GM18505 (cell line): ENCODE measurements at regions not wholly inside any gene's neighbourhood (a gene's known extent, or its start where the extent isn't known, plus 50 kb on each side); places are given as distances from the start of the nearest gene placed in this dataset.

Source experiments
- ATAC-seq: cut with Tn5 transposase; IDR thresholded peaks from one replicate; pipeline ENCODE4 v1.9.1; 2021; ENCODE audit not compliant: unreplicated experiment
- POLR2A ChIP-seq: IDR thresholded peaks from 4 replicates; pipeline ENCODE4 v1.6.1; 2011; ENCODE audit warnings: borderline replicate concordance; ENCODE audit not compliant: insufficient read depth, insufficient read length; ENCODE audit errors: extremely low read depth

DNA sequence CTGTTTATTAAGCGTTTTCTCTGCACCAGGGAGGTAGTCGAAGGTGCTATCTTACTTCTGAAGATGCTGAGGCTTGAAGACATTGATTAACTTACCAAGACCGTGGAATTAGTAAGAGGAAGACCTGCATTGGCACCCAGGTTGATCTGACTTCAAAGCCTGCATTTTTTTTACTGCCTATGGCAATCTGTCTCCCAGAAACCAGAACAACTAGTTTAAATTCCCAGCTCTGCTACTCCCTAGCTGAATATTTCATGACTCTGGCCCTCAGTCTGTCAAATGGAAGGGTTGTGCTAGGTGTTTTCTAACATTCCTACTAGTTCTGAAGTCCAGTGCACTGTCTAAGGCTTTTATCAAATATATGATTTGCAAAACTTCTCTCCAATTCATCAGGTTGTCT lies 52.0 kb upstream of the GRAMD1B start:
- no peak for ATAC-seq
- TF ChIP-seq POLR2A = no peak

DNA sequence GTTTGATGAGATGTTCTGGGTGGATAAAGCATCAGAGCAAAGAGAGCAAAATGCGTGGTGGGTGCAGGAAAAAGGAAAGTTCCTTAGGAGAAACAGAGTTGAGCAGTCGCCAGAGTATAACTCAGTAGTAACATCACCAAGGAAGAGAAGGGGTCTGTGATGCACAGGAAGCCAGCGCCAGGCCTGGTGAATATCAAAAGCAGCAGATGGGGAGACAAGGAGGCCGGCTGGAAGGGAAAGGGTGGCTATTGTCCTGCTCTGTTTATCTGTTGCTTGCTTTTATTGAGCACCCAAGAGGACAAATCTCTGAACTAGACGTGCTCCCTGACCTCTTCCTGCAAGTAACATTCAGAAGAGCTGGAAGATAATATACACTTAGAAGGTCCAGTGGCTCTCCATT lies 52.7 kb upstream of the GRAMD1B start:
- ATAC-seq = no peak
- no peak for TF ChIP-seq POLR2A

DNA sequence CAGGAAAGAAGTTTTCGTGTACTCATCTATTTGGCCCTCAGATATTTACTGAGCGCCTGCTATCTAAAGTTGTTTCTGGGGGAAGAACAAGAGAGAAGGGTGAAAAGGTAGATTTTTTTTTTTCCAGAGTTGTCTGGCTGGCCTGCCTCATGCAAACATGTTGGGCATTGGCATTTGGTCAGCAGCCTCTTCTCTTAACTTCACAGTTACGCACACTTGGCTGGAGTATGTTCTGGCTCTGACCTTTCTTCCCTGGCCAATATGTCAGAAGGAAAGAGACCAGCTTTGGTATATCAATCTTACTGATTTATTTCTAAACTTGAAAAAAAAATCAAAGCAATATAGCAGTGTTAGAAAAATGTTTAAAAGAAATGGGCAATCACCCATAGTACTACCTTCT lies 54.2 kb upstream of the GRAMD1B start:
- TF ChIP-seq POLR2A = no peak
- ATAC-seq = no peak

DNA sequence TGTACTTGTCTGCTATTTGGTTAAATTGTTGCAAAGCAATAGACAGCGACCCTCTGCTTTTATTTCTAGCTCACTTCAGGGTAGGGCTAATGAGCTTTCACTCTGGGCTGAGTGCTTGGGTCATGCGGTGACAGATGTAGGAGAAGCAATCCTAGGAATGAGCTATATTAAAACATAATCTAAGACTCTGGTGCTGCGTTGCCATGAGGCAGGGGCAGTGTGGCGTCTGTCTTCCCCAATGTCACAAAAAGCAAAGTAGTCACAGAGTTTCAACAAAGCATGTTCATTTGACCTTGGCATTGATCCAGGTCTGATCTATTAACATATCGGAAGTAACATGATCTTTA lies 55.5 kb upstream of the GRAMD1B start:
- ATAC-seq = no peak
- no peak for TF ChIP-seq POLR2A

DNA sequence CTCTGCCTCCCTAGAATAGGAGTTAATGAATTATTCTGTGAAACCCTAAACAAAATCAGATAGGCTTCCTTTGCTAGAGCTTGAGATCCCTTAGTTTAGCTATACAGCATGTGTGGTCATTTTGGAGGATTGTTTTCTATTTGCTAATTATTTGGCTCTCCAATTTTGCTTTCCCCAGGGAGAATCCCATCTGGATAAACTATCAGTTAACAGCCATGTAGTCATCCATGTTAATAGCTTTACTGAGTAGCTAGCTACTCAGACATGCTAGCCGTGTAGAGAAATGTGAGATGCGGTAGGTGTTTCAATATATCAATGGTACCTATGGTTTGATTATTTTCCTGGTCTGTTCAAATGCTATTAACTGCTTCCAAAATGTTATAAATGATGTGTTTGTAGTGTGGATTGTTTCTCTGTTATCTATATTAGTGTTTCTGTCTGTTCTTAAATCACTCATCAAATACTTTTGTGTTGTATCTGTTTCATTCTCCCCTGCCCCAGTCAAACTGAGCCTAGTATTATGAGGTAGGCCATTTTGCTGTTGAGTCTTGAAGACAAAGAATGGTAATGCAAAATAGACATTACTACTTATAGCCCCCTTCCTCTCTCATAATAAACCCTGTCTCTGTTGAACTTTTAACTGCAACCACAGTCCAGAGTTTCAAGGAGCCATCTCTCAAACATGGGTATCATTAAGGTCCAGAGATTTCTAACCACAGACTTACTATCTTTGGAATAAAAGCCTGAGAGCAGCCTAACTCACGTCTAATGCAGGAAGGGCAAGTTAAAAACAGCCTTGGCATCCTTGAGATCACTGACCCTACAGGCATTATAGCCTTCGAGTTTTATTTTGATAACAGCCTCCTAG lies 56.1 kb upstream of the GRAMD1B start:
- no peak for TF ChIP-seq POLR2A
- no peak for ATAC-seq

DNA sequence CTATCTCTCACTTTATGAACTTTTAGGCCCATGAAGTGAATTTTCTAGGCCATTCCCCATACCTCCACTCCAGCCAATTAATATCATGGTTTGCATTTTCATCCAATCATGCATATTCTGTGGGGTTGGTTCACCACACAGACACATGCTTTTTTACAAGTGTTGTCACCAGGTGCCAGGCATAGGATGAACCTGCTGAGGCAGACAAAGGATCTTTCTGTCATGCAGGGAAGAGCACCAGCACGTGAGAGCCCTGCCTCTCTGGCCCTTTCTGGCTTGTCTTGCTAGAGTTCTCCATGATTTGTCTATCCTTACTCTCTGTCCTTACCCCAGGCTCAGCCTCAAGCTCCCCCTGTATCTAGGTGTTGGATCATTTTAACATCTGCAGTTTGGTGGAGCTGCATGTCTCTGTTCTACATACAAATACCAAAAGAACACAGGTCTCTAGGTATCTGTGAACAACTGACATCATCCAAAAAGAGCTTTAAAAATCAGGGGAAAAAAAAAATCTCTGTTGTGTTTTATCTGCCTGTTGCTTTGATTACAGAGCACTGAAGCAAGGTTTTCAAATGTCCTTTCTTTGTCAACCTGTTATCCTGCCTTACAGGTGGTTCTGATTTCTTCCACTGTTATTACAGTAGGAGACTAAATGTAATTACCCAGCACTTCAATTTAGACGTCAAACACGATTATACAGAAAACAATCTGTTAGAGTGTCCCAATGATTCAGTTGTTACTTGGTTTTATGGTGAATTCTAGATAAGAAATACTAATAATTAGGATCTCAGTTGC lies 58.4 kb upstream of the GRAMD1B start:
- TF ChIP-seq POLR2A = no peak
- no peak for ATAC-seq

DNA sequence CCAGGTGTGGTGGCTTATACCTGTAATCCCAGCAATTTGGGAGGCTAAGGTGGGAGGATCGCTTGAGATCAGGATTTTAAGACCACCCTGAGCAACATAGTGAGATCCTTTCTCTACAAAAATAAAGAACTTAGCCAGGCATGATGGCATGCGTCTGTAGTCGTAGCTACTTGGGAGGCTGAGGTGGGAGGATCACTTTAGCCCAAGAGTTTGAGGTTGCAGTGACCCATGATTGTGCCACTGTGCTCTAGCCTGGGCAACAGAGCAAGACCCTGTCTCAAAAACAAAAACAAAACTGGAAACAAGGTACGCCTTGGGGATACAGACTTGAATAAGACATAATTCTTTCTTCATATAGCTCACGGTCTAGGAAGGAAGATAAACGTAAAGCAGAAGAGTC lies 63.1 kb upstream of the GRAMD1B start:
- no peak for ATAC-seq
- no peak for TF ChIP-seq POLR2A

DNA sequence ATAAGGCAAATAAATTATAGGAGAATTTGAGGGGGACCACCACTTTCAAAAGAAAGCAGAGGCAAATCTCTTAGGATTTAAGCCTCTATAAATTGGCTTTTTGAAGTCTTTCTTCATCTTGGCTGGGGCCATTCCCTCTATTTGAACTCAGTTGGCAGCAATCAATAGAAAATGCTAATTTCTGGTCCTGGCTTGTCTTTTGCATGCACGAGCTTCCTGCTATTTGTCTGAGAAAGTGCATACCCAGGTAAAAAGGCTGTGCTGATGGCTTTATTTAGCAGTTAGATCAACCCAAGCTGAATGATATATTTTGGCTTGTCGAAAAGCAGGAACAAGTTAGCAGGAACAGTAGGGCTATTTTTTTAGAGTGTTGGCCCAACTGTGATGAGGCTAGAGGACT lies 64.1 kb upstream of the GRAMD1B start:
- ATAC-seq = no peak
- TF ChIP-seq POLR2A = no peak

DNA sequence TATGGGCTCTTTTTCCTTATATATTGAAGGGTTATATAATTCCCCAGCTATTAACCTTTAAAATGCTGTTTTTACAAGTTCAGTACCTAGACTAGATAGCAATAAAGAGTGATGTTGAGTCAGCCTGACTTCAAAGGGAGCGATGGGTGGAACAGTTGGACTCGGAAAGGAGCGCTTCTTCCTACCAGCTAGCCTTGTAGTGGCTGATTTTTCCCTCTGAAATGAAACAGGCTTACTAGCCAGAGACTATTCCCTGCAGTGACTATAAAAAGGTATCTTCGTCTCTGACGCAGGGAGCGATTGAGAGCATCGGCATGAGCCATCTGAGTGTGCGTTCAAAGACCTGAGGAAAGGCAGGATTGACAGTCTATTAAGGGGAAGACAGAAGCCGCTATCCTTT lies 66.0 kb upstream of the GRAMD1B start:
- ATAC-seq = no peak
- TF ChIP-seq POLR2A = no peak

DNA sequence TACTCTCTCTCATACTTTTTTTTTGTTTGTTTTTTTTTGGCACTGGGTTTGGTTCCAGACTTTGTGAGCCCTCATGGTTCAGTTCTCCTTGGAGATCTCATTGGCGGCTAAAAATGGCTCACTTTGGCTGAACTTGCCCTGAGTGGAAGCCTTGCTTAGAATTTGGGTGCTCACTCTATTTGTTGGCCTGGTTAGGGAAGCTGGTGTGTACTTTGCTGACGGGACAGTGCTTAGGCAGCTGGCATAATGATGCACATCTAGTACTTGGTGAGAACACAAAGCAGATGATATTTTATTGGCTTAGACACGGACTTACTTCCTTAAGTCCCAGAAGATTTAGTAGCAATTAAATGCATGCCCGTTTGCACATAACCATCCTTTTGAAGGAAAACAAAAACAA lies 66.5 kb upstream of the GRAMD1B start:
- ATAC-seq = no peak
- no peak for TF ChIP-seq POLR2A

DNA sequence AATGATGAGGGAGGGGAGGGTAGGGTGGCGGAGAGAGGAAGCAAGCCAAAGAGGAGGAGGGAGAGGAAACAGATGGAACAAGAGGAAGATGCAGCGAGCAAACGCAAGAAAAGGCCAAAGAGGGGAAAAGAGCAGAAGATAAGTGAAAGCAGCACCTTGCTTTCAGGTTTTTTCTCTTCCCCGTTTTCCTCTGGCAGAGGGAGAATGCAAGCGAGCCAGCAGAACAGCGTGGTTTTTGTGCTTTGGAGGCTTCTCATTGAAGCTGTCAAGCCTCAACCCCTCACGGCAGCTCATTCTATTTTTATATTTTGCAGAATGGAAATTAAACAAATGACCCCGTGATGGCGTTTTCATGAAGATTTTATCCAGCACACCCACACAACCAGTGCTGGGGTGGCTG lies 67.1 kb upstream of the GRAMD1B start:
- TF ChIP-seq POLR2A = no peak
- no peak for ATAC-seq

DNA sequence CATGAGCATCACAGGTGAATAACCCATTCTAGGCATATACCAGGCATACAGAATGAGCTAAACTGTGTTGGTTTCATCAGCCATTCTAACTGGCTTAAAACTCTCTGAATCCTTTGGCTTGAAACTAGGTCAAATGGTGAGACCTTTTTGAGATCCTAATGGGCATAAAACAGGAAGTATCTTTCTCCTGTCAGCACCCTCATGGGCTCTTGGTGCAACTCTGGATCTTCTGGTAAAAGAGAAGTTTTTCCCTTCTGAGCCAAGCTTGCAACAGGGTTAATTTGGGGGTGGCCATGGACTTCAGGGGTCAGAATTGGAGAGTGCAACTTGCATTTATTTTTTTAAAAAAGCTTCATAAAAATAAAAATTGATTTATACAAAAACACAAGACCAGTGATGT lies 67.9 kb upstream of the GRAMD1B start:
- no peak for TF ChIP-seq POLR2A
- ATAC-seq = no peak

DNA sequence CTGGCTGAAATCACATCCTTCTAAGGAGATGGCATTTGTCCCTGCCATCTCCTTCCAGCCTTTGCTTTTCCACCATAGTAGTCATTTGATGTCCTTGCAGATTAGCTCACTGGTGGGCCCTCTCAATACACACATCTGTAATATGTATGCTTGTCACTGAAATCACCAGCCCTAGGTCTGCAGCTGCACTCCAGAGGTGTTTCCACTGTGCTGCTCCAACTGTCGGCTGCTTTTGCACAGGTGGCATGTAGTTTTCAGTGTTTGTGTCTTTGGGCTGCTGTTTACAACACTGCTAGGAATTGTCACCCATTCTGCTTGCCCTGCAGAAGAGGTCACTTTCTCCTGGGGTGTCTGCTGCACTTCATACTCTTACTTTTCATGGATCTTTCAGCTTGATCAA lies 69.0 kb upstream of the GRAMD1B start:
- no peak for TF ChIP-seq POLR2A
- no peak for ATAC-seq

DNA sequence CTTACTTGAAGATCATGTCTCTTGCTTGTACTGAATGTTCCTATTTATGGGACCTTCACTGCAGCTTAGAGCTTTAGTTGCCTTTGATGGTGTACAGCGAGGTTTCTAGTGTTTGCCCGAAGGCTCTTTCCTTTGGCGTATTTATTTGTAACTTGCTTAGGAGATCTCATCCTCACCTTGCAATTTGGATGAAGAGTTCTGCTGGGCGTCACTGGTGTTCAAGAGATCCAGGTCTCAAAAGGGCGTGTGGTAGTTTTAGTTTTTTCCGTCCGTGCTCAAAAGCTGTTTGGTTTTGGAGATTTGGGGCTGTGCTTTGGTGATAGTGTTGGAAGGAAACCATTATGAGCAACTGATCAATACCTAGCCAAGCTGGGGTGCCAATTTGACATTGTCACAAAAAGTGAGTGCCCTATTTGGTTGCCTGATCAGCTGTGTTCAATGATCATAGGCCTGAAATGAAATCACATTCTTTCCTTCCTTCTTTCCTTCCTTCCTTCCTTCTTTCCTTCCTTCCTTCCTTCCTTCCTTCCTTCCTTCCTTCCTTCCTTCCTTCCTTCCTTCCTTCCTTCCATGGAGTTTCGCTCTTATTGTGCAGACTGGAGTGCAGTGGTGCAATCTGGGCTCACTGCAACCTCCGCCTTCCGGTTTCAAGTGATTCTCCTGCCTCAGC lies 69.7 kb upstream of the GRAMD1B start:
- no peak for TF ChIP-seq POLR2A
- ATAC-seq = no peak

DNA sequence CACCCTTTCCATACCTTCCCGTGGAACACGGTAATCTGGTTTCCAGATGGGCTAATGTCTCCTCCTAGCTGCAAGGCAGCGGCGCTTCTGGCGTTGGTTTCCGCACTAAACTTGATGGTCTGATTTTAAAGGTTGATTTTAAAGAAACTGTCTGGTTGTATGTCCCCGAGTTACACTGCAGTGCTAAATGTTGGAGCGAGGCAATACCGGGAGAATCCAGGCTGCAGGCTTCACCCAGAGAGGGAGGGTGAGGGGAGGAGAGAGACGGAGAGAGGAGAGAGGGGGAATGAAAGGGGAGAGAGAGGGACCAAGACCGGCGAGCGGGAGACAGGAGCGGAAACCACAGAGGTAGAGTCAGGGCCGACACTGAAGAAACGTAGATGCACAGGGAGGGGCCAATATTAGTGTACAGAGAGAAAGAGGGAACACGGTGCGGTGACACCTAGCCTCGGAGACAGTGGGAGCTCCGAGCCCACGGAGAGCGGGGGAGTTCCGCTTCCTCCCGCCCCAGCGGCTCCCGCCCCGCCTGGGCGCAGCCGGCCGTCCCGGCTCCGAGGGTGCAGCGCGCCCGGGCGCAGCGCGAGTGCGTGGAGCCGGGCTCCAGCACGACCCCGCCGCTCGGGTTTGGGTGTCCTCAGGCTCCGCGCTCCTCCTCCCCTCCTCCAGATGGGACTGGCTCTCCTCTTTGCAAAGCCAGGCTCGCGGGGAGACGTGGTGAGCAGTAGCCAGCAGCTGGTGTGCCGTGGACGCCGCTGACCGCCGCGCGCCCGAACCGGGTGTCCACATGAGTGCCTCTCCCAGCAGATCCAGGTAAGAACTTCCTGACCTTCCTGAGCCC lies 71.9 kb upstream of the GRAMD1B start:
- TF ChIP-seq POLR2A = peak; percentile 54
- peak; percentile 73 for ATAC-seq
